ENCODE measurements at regions not wholly inside any gene's neighbourhood (a gene's known extent, or its start where the extent isn't known, plus 50 kb on each side); places are given as distances from the start of the nearest gene placed in this dataset.
"Not testable (repeated sequence)": the region's sequence is repeated elsewhere in the genome, so short reads cannot be mapped to it uniquely, and the experiment has no call there.

GRCh38 chr12:60724475-60724874, 1128.6 kb downstream of the SLC16A7 start:
- Histone ChIP-seq H3K27ac (no peak overlapping the region), H3K9me3 (no peaks in the 10 kb centered on the region), H3K4me1 (no peaks in the 10 kb centered on the region), H3K36me3 (no peaks in the 10 kb centered on the region), H3K27me3 (no peaks in the 10 kb centered on the region), H3K4me3 (no peak overlapping the region)
- intact Hi-C loops (cut with DNase I), result no loop called here
- no peak for DNase-seq
- no peak for TF ChIP-seq CTCF (IDR thresholded peaks at IDR 0.05)
- TF ChIP-seq POLR2A (IDR thresholded peaks at IDR 0.05), result no peak
- 14% methylated on average over 1 of the region's 1 CpG for WGBS (ENCODE audit: insufficient coverage, low coverage, low lambda C conversion rate, missing lambda C conversion rate)
- ATAC-seq, result no peak

GRCh38 chr12:60724984-60725383, 1129.2 kb downstream of the SLC16A7 start:
- no peak overlapping the region for H3K4me3 ChIP-seq
- H3K4me1 ChIP-seq, result no peaks in the 10 kb centered on the region
- no peaks in the 10 kb centered on the region for H3K27me3 ChIP-seq
- H3K36me3 ChIP-seq, result no peaks in the 10 kb centered on the region
- DNase-seq, result no peak
- H3K9me3 ChIP-seq, result no peaks in the 10 kb centered on the region
- ATAC-seq, result no peak
- intact Hi-C loops (cut with DNase I), result no loop called here
- H3K27ac ChIP-seq, result no peak overlapping the region
- no peak for TF ChIP-seq POLR2A (IDR thresholded peaks at IDR 0.05)
- no peak for TF ChIP-seq CTCF (IDR thresholded peaks at IDR 0.05)

GRCh38 chr12:60752589-60752988, 1156.8 kb downstream of the SLC16A7 start:
- DNase-seq, result no peak
- Histone ChIP-seq H3K27me3 (no peaks in the 10 kb centered on the region), H3K4me1 (no peaks in the 10 kb centered on the region), H3K9me3 (no peaks in the 10 kb centered on the region), H3K36me3 (no peaks in the 10 kb centered on the region), H3K4me3 (no peak overlapping the region), H3K27ac (no peak overlapping the region)
- intact Hi-C loops (cut with DNase I), result no loop called here
- no peak for ATAC-seq
- TF ChIP-seq CTCF (IDR thresholded peaks at IDR 0.05) (no peak), POLR2A (IDR thresholded peaks at IDR 0.05) (no peak)
- 81% methylated on average over 1 of the region's 1 CpG for WGBS (ENCODE audit: insufficient coverage, low coverage, low lambda C conversion rate, missing lambda C conversion rate)

- H3K27me3 ChIP-seq, result no peaks in the 10 kb centered on the region
- H3K4me3 ChIP-seq, result no peak overlapping the region
- no peaks in the 10 kb centered on the region for H3K4me1 ChIP-seq
- ATAC-seq, result no peak
- TF ChIP-seq POLR2A (IDR thresholded peaks at IDR 0.05), result no peak
- TF ChIP-seq CTCF (IDR thresholded peaks at IDR 0.05), result no peak
- no peaks in the 10 kb centered on the region for H3K36me3 ChIP-seq
- H3K9me3 ChIP-seq, result no peaks in the 10 kb centered on the region
- WGBS (ENCODE audit: insufficient coverage, low coverage, low lambda C conversion rate, missing lambda C conversion rate), result 29% methylated on average over 1 of the region's 1 CpG
- intact Hi-C loops (cut with DNase I), result no loop called here
- no peak overlapping the region for H3K27ac ChIP-seq
- DNase-seq, result no peak
These were observed 1162.4 kb downstream of the SLC16A7 start for GRCh38 chr12:60758224-60758623.

GRCh38 chr12:60760965-60761364, 1165.1 kb downstream of the SLC16A7 start:
- DNase-seq (no peak), ATAC-seq (no peak)
- WGBS (ENCODE audit: insufficient coverage, low coverage, low lambda C conversion rate, missing lambda C conversion rate), result 31% methylated on average over 1 of the region's 1 CpG
- H3K9me3 ChIP-seq, result no peaks in the 10 kb centered on the region
- H3K4me3 ChIP-seq, result no peak overlapping the region
- H3K27ac ChIP-seq, result no peak overlapping the region
- no peaks in the 10 kb centered on the region for H3K27me3 ChIP-seq
- H3K36me3 ChIP-seq, result no peaks in the 10 kb centered on the region
- intact Hi-C loops (cut with DNase I), result no loop called here
- TF ChIP-seq POLR2A (IDR thresholded peaks at IDR 0.05) (no peak), CTCF (IDR thresholded peaks at IDR 0.05) (no peak)
- H3K4me1 ChIP-seq, result no peaks in the 10 kb centered on the region

GRCh38 chr12:60801166-60801565, 1205.3 kb downstream of the SLC16A7 start:
- ATAC-seq; H3K27ac ChIP-seq; H3K36me3 ChIP-seq; H3K9me3 ChIP-seq; H3K27me3 ChIP-seq; DNase-seq; H3K4me1 ChIP-seq; H3K4me3 ChIP-seq; intact Hi-C loops (cut with DNase I): not testable (repeated sequence)
- WGBS (ENCODE audit: insufficient coverage, low coverage, low lambda C conversion rate, missing lambda C conversion rate), result 43% methylated on average over 1 of the region's 1 CpG

Data from right lobe of liver (tissue), 6 donors.